Renal pelvis (tissue), 1 donor: ENCODE measurements at regions not wholly inside any gene's neighbourhood (a gene's known extent, or its start where the extent isn't known, plus 50 kb on each side); places are given as distances from the start of the nearest gene placed in this dataset.
"Not testable (repeated sequence)": the region's sequence is repeated elsewhere in the genome, so short reads cannot be mapped to it uniquely, and the experiment has no call there.

ENCODE experiments used
- DNase-seq: peaks from one replicate; pipeline ENCODE4 v3.0.0-alpha.2; 2013

- DNase-seq: not testable (repeated sequence)
Observed at GRCh38 chr1:109857702-109858101, 52.9 kb upstream of the CSF1 start.

GRCh38 chr1:109855986-109856385 lies 54.7 kb upstream of the CSF1 start:
- DNase-seq: not testable (repeated sequence)

DNA sequence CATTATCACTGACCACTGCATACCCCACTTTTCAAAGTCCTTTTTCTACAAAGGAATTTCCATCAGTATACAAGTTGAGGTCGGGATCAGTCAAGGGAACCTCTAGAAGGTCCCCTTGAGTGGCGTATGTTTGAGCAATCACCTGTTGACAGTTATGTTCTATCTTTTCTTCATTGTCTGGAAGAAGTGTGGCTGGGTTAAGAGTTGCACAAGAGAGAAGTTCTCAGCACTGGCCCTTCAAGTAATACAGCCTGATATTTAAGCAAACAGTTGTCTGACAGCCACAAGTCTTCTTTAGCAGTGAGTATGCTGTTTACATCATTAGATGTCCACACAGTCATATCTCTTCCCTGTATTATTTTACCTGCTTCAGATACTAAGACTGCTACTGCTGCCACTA lies 56.7 kb upstream of the CSF1 start:
- DNase-seq: not testable (repeated sequence)

DNA sequence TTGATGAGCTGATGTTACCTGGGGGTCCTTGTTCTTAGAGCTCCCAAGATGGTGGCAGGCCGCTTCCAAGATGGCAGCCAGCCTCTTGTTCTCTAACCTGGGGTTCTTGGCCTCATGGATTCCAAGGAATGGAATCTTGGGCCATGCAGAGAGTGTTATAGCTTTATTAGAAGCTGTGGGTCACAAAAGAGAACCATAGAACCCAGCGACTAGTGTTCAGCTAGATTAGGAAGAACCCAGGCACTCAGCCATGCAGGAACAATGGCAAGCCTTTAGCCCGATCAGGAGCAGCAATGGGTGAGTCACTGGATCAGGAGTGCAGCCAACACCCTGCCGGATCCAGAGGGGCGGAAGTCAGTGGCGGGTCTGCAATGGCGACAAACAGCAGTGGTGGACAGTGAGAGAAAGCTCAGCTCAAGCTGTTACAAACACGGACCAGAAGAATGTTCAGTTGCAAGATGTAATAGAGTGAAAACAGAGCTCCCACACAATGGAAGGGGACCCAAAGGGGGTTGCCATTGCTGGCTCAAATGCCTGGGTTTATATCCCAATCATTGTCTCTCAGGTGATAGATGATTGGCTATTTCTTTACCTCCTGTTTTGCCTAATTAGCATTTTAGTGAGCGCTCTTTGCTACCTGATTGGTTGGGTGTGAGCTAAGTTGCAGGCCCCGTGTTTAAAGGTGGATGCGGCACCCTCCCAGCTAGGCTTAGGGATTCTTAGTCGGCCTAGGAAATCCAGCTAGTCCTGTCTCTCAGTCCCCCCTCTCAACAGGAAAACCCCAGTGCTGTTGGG lies 58.2 kb upstream of the CSF1 start:
- not testable (repeated sequence) for DNase-seq

- DNase-seq: no peak
Observed at GRCh38 chr1:109850827-109851226, 59.8 kb upstream of the CSF1 start.

DNA sequence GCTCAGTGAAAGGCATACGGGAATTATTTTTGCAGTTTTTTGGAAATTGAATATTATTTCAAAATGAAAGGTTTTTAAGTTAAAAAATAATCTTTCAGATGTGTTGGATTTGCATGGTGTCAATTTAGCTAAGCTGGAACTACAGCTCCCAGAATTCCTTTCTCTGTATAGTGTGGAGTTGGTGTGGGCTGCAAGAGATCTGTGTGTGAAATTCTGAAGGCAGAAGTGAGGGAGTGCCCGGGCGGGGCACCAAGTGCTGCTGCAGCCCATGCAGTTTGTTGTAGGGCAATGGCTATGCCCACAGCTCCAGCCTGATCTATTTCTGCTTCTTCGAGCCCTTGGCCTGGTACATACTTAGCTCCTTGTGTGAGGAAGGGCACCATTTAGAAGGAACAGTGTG lies 60.5 kb upstream of the CSF1 start:
- DNase-seq: no peak

DNA sequence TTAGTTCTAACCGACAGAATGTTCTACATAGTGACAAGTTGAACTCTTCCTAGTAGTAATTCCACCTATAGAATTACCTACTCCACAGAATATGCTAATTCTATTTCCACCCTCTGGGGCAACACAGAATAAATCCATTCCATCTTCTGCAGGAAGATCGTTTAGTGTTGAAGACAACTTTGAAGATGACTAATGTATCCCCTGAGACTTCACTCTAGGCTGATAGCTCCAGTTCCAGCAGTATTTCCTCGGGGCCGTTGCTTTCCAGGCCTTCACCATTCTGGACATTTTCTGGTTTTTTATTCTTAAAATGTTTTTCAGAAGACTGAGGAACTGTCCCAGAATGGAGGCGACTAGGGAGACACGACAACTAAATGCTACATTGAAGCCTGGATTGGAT lies 61.0 kb upstream of the CSF1 start:
- DNase-seq: no peak

DNA sequence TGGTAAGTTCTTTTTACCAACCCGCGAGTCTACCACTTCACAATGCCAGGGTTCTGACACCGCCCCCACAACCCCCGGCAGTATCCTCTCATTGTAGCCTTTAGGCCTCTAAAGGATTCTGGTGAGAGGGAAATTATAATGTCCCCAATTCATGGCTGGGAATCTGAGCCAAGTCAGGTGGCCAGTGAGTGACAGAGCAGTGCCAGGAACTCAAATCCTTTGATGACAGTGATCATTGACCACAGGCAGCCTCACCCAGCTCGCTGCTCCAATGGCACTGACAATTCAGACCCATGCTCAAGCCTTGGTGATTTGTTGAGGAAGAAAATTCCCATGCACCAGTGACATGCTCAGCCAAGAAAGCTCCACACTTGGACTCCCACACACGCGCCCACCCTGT lies 63.4 kb upstream of the CSF1 start:
- DNase-seq: no peak

DNA sequence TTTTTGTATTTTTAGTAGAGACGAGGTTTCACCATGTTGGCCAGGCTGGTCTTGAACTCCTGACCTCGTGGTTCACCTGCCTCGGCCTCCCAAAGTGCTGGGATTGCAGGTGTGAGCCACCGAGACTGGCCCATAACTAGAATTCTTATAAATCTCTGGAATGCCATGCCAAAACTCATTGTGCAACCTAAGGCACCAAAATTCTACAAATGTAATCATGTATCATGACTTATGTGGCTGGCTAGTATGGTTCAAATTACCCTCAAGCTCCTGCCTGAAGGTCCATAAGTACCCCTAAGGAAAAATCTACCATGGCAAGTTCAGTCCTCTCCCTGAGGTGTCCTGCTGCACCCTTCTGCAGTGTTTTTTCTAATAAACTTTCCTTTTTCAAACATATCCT lies 63.8 kb upstream of the CSF1 start:
- DNase-seq: no peak

DNA sequence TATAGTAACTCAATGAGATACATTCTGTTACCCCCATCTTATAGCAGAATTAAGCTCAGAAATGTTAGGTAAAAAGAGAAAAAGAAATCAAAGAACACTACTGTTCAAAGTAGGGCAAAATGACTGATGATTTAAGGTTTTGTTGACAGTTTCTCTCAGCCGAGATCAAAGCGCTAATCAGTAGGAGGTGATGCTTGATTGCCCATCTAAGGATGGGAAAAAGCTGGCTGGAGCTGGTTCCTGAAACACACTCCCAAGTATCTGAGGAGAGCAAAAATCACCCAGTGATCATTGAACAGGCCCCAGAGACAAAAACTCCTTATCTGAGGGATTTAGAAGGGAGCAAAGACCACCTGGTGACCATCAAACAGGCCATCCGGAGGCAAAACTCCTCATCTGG lies 64.5 kb upstream of the CSF1 start:
- DNase-seq: peak; percentile 76

GRCh38 chr1:109845658-109846057 lies 65.0 kb upstream of the CSF1 start:
- no peak for DNase-seq

DNA sequence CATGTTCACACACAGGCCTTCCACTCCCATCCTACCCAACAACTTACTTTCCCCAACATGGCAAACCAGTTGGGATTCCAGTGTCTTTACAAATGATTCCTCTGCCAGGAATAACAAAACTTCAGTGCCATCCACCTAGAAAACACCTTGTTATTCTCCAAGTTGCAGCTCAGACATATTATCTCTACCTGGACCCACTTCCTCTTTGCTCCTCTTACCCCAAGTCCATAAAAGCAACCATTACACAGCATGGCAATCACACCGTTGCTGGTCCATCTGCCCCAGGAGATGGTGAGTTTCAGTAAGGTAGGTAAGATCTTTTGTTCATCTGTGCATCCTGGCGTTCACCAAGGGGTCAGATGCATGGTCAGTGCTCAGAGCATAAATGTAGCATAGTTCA lies 66.0 kb upstream of the CSF1 start:
- no peak for DNase-seq

- DNase-seq: no peak
Observed at GRCh38 chr1:109840011-109840629, 70.5 kb upstream of the CSF1 start.

DNA sequence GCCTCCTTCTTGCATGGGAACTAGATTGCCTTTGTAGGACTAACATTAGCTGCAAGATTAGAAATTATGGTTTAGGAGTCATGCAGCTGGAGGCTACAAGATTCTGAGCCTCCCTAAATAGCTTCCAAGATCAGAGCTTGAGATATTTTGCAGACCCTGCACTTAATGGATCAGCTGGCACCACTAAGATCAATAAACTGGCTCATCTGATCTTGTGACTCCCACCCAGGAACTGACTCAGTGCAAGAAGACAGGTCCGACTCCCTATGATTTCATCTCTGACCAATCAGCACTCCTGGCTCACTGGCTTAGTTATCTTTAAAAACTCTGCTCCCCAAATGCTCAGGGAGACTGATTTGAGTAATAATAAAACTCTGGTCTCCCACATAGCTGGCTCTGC lies 71.4 kb upstream of the CSF1 start:
- not testable (repeated sequence) for DNase-seq

GRCh38 chr1:109838838-109839240 lies 71.8 kb upstream of the CSF1 start:
- no peak for DNase-seq

- no peak for DNase-seq
Observed at GRCh38 chr1:109837852-109838570, 72.6 kb upstream of the CSF1 start.

GRCh38 chr1:109835645-109836044 lies 71.9 kb upstream of the EPS8L3 start:
- not testable (repeated sequence) for DNase-seq

GRCh38 chr1:109834951-109835350 lies 71.2 kb upstream of the EPS8L3 start:
- DNase-seq: no peak

DNA sequence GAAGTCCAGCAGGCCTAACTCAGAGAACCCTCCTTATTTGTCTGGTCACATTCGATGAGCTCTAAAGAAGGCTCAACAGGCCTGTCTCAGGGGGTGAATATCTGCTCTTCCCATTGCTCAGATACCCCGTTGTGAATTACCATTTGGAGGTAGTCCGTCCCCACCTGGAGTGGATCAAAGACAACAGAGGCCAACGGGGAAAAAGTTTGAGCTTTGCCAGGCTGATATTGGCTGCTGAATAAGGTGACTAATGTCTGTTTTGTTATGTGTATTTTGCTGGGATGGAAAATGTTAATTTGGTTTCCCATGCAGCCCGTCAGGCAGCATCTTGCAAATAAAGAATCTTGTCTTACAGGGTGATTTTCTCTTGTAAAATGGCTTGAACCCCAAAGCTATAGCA lies 69.2 kb upstream of the EPS8L3 start:
- DNase-seq: no peak

- no peak for DNase-seq
Observed at GRCh38 chr1:109828756-109829505, 65.2 kb upstream of the EPS8L3 start.

DNA sequence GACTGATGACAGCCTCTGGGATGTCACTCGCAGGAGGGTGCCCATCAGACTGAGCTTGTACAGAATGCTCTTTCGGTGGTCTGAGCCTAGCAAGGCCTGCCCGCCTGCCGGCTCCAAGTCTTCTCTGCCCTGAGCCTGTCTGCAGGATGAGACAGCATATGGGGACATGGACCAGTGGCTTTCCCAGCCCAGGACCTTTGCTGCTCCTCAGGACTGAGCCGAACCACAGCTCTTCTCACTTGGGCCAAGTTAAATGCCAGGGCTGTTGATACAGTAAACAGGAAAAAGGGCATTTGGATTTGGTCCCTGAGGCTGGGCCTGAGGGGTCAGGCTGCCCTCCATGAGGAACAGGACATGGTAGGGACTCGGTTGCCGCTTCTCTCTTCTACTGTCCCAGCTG lies 64.3 kb upstream of the EPS8L3 start:
- DNase-seq: no peak

GRCh38 chr1:109827466-109827865 lies 63.7 kb upstream of the EPS8L3 start:
- no peak for DNase-seq
